Sigmoid colon (tissue), 6 donors: ENCODE measurements at regions not wholly inside any gene's neighbourhood (a gene's known extent, or its start where the extent isn't known, plus 50 kb on each side); places are given as distances from the start of the nearest gene placed in this dataset.

ENCODE experiments used
- DNase-seq: peaks from one replicate; pipeline ENCODE4 v3.0.0-alpha.2; 2019
- H3K27ac ChIP-seq, 4 donors: fragments of 200-600 bp; sonication (generic); one replicate each; pipeline ENCODE4 v1.5.1; 2016 to 2019; ENCODE audit warnings: mild to moderate bottlenecking in 1 of 4
- H3K27me3 ChIP-seq, 3 donors: fragments of 200-600 bp; sonication (generic); one replicate each; pipeline ENCODE4 v1.5.1; 2019; ENCODE audit warnings: mild to moderate bottlenecking in 1 of 3
- H3K36me3 ChIP-seq, 4 donors: fragments of 200-600 bp; sonication (generic); one replicate each; pipeline ENCODE4 v1.5.1; 2016 to 2019
- H3K4me1 ChIP-seq, 4 donors: fragments of 200-600 bp; sonication (generic); one replicate each; pipeline ENCODE4 v1.5.1; 2017 to 2019
- H3K4me3 ChIP-seq, 4 donors: fragments of 200-600 bp; sonication (generic); one replicate each; pipeline ENCODE4 v1.5.1; 2017 to 2019; ENCODE audit warnings: mild to moderate bottlenecking in 2 of 4, moderate library complexity in 1 of 4
- H3K9me3 ChIP-seq, 4 donors: fragments of 200-600 bp in 3 of 4; sonication (generic) in 3 of 4; one replicate each; pipeline versions ENCODE4 v1.5.1 to v1.6.1; 2013 to 2019
- EP300 ChIP-seq, 4 donors: sonication (generic); formaldehyde crosslinking; IDR thresholded peaks; one replicate each; pipeline ENCODE4 v1.6.1; 2017; ENCODE audit warnings: antibody characterized with exemption in 4 of 4
- POLR2A ChIP-seq, 2 donors: fragments of 450-650 bp; IDR thresholded peaks; one replicate each; pipeline ENCODE4 v1.6.1; 2016; ENCODE audit warnings: antibody characterized with exemption in 2 of 2, mild to moderate bottlenecking in 2 of 2, moderate library complexity in 2 of 2
- POLR2AphosphoS5 ChIP-seq, 4 donors: sonication (generic); formaldehyde crosslinking; IDR thresholded peaks; one replicate each; pipeline ENCODE4 v1.6.1; 2017; ENCODE audit warnings: antibody characterized with exemption in 4 of 4
- WGBS, 2 donors: extraction: QIAGEN DNeasy Blood & Tissue Kit; methylation state at CpG; one replicate each; pipeline ENCODE4 v1.1.7; 2013; 5-methylcytosine and 5-hydroxymethylcytosine counted together
- intact Hi-C: fragments of 100-400 bp; cut with DNase I; formaldehyde crosslinking; loops from one replicate; pipeline ENCODE4 v1.15.1; 2023
- TF ChIP-seq, protein P1 (sequence below), 4 experiments: fragments of 450-650 bp in 3 of 4; fragments of 200-600 bp in 1 of 4; IDR thresholded peaks; one replicate each; pipeline ENCODE4 v1.5.1; 2016 to 2019; ENCODE audit warnings: antibody characterized with exemption in 4 of 4, mild to moderate bottlenecking in 3 of 4, moderate library complexity in 2 of 4
- donor health status: healthy with polysubstance abuse.
- donor health status: healthy.

DNA sequence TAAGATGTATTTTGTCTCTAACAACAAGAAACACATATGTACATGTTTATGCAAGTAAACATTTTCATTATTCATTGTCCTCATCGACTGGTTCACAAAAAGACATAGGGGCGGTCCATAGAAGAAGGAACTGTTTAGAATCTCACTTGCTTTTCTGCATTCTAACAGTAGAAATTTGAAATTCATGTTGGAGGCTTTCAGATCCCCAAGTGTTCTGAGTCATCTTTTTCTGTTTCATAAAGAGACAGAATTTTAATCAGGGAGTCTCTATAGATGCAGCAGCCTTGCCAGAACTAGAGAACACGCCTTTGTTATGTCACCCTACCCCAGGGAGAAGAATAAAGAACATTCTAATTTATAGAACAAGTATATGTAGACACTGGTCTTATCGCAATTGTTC, 324.3 kb downstream of the GABRG2 start:
- Histone ChIP-seq H3K27me3 (no peaks in the 10 kb centered on the region), H3K9me3 (peaks cover 0 to 2% (median 0%) of the 10 kb centered on the region in 4 donors), H3K27ac (no peak overlapping the region), H3K4me3 (no peak overlapping the region), H3K36me3 (no peaks in the 10 kb centered on the region), H3K4me1 (no peaks in the 10 kb centered on the region)
- intact Hi-C loops, result no loop called here
- DNase-seq, result no peak
- TF ChIP-seq POLR2AphosphoS5 (IDR thresholded peaks at IDR 0.05), result no peak
- TF ChIP-seq, protein P1, sequence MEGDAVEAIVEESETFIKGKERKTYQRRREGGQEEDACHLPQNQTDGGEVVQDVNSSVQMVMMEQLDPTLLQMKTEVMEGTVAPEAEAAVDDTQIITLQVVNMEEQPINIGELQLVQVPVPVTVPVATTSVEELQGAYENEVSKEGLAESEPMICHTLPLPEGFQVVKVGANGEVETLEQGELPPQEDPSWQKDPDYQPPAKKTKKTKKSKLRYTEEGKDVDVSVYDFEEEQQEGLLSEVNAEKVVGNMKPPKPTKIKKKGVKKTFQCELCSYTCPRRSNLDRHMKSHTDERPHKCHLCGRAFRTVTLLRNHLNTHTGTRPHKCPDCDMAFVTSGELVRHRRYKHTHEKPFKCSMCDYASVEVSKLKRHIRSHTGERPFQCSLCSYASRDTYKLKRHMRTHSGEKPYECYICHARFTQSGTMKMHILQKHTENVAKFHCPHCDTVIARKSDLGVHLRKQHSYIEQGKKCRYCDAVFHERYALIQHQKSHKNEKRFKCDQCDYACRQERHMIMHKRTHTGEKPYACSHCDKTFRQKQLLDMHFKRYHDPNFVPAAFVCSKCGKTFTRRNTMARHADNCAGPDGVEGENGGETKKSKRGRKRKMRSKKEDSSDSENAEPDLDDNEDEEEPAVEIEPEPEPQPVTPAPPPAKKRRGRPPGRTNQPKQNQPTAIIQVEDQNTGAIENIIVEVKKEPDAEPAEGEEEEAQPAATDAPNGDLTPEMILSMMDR (IDR thresholded peaks at IDR 0.05), result no peak
- WGBS, 2 donors, result 72 to 83% methylated on average over 4 of the region's 4 CpGs

DNA sequence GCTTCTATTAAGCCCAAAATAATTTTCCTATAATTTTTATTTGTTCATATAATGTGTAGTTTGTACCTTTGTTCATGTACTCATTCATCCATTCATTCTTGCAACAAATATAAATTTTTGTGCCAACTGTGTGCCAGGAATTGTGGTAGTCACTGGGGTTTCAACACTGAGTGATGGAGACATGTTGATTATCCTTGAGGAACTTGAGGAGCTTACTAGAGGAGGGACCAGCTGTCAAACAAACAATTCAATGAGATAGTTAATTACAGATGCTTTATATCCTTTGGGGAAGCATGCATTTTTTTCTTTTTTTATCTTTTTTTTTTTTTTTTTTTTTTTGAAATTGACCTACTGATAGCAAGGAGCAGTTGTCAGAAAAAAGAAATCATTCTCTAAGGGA, 324.8 kb downstream of the GABRG2 start:
- Histone ChIP-seq H3K4me3 (no peak overlapping the region), H3K27me3 (no peaks in the 10 kb centered on the region), H3K27ac (no peak overlapping the region), H3K36me3 (no peaks in the 10 kb centered on the region), H3K4me1 (no peaks in the 10 kb centered on the region), H3K9me3 (peaks cover 0 to 2% (median 0%) of the 10 kb centered on the region in 4 donors)
- intact Hi-C loops, result no loop called here
- DNase-seq, result no peak
- TF ChIP-seq, protein P1 (IDR thresholded peaks at IDR 0.05), result no peak
- TF ChIP-seq EP300 (IDR thresholded peaks at IDR 0.05) (no peak), POLR2AphosphoS5 (IDR thresholded peaks at IDR 0.05) (no peak), POLR2A (IDR thresholded peaks at IDR 0.05) (no peak)

DNA sequence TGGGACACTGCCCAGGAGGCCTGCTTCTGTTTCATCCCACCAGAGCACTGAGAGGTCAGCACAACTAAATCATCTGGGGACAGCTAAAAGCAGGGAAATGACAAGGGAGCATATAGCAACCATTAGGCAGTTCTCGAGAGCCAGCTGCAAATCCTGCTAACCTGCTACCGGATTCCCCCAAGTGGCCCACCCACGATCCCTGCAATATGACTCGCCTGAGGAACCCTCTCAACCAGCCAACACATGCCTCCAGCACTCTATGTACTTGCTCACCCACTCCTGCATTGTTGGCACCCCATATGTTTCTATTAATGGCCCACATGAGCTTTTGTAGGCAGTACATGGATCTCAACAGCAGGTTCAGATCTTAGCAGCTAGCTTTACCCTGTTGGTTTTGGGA, 326.0 kb downstream of the GABRG2 start:
- WGBS, 2 donors, result 78 to 84% methylated on average over 4 of the region's 4 CpGs
- intact Hi-C loops, result no loop called here
- TF ChIP-seq POLR2AphosphoS5 (IDR thresholded peaks at IDR 0.05), result no peak
- no peak for TF ChIP-seq EP300 (IDR thresholded peaks at IDR 0.05)
- Histone ChIP-seq H3K4me3 (no peak overlapping the region), H3K27ac (no peak overlapping the region), H3K9me3 (peaks cover 0 to 2% (median 0%) of the 10 kb centered on the region in 4 donors), H3K27me3 (no peaks in the 10 kb centered on the region), H3K4me1 (no peaks in the 10 kb centered on the region), H3K36me3 (no peaks in the 10 kb centered on the region)
- DNase-seq, result no peak

DNA sequence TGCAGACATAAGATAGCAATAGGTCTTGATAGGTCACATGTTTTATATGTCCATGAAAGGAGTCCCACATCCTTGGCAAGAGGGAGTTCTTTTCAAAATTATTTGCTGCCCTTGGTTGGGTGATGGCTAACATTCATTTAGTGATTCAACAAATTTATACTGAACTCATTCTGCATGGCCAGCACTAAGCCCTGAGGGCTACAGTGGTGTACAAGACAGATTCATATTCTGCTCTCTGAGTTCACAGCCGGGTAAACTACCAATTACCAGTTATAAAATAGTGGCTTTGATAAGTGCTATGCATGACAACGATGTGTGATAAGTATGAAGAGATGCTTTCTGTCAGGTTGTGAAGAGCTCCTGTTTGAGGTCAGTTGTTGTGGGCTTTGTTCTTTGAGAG, 340.0 kb downstream of the GABRG2 start:
- no peaks in the 10 kb centered on the region for H3K9me3 ChIP-seq
- 66 to 83% methylated on average over 2 of the region's 2 CpGs for WGBS, 2 donors
- H3K27ac ChIP-seq, result no peak overlapping the region
- intact Hi-C loops, result no loop called here
- TF ChIP-seq, protein P1 (IDR thresholded peaks at IDR 0.05), result no peak
- TF ChIP-seq POLR2A (IDR thresholded peaks at IDR 0.05), result no peak
- no peak for TF ChIP-seq POLR2AphosphoS5 (IDR thresholded peaks at IDR 0.05)
- TF ChIP-seq EP300 (IDR thresholded peaks at IDR 0.05), result no peak
- no peak overlapping the region for H3K4me3 ChIP-seq
- no peak for DNase-seq
- H3K4me1 ChIP-seq, result no peaks in the 10 kb centered on the region
- no peaks in the 10 kb centered on the region for H3K27me3 ChIP-seq
- H3K36me3 ChIP-seq, result no peaks in the 10 kb centered on the region

DNA sequence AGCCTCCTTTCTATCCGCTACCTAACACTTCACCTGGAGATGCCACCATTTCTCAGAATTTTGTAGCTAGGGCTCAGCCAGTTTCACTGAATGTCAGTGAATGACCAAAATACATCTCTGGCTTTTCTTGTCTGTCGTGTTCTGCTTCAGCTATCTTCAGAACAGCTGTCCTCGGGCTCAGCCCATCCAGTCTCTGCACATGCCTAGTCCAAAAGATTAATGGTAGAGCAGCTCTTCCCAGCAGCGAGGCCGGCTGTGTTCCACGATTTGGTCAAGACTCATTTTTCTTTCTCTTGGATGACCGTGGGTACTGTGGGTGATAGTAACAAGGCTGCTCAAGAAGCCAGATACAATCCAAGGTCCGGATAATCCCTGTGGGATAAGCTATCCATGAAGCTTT, 342.8 kb downstream of the GABRG2 start:
- intact Hi-C loops, result no loop called here
- no peaks in the 10 kb centered on the region for H3K9me3 ChIP-seq
- no peak overlapping the region for H3K27ac ChIP-seq
- TF ChIP-seq, protein P1 (IDR thresholded peaks at IDR 0.05), result no peak
- TF ChIP-seq POLR2A (IDR thresholded peaks at IDR 0.05) (no peak), POLR2AphosphoS5 (IDR thresholded peaks at IDR 0.05) (no peak), EP300 (IDR thresholded peaks at IDR 0.05) (no peak)
- WGBS, 2 donors, result 81 to 82% methylated on average over 8 of the region's 8 CpGs
- no peaks in the 10 kb centered on the region for H3K36me3 ChIP-seq
- no peak for DNase-seq
- H3K4me3 ChIP-seq, result no peak overlapping the region
- H3K27me3 ChIP-seq, result no peaks in the 10 kb centered on the region
- H3K4me1 ChIP-seq, result no peaks in the 10 kb centered on the region
